Frontal cortex (tissue), 3 donors: ENCODE measurements at regions not wholly inside any gene's neighbourhood (a gene's known extent, or its start where the extent isn't known, plus 50 kb on each side); places are given as distances from the start of the nearest gene placed in this dataset.

Experiments used
- DNase-seq, 2 donors: peaks; one replicate each; pipeline ENCODE4 v3.0.0; 2012; ENCODE audit warnings: low spot score in 2 of 2
- FAIRE-seq: peaks from 2 replicates; lab custom pipeline; 2012; peaks lifted over from hg19 to GRCh38; lab: Jason Lieb, UNC
- donor health status: control.
- donor health status: control.
- donor health status: control.

DNA sequence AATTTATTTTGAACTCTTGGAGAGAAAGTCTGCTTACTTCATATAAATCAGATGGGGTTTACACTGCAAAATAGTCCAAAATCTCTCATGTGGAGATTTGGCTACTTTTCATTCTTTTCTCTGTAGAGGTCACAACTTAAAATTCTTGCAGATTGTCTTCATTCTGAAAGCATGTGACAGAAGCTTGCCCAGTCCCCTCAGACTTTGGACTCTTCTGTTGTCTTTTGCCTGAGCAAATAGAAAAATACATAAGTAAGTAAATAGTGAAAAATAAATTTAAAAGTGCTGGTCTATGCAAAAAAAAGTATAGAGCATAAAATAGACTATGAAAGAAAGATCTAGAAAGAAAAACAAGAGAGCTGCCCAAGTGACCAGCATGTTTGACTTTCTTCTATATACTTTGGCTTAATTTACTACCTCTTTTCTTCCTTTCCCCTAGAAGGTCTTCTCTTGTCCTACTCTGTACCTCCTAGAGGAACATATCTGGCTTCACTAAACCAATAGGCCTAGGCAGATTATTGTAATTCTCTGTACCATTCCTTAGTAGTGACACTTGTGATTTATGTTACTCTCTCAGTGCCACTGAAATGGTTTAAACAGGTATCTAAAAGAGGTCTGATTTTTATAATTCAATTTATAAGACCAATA is 260.9 kb downstream of the TENT5A start:
- FAIRE-seq (no peak), DNase-seq (no peak)

DNA sequence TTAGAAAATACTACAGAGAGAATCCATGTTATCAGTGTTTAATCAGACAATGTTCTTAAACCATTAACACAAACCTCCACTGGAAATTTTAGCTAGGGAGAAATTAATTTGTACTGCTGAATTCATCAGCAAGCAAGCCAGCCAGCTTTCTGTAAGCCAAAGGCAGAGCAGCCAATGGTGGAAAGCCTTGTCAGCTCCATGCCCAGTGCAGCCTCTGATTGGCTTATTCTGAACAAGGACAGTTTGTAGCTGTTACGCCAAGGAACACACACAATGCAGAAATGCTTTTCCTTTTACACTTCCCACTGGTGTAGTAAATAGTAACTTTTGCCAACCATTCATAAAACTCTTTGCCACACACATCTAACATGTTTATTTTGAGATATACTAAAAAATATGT is 265.0 kb downstream of the TENT5A start:
- DNase-seq (peak; percentile 0), FAIRE-seq (no peak)

DNA sequence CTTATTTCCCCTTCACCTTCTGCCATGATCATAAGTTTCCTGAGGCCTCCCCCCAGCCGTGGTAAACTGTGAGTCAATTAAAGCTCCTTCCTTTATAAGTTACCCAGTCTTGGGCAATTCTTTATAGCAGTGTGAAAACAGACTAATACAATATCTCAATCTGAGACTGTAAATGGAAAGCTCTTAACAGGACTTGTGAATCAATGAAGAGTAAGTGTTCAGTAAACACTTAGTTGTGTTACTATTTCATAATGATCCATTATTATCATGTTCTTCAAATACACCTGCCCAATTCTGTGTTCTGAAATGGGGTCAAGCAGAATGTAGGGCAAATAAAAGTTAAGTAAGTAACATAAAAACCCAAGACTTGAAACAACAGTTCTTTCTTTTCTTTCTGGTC is 266.2 kb downstream of the TENT5A start:
- FAIRE-seq (no peak), DNase-seq (no peak)

DNA sequence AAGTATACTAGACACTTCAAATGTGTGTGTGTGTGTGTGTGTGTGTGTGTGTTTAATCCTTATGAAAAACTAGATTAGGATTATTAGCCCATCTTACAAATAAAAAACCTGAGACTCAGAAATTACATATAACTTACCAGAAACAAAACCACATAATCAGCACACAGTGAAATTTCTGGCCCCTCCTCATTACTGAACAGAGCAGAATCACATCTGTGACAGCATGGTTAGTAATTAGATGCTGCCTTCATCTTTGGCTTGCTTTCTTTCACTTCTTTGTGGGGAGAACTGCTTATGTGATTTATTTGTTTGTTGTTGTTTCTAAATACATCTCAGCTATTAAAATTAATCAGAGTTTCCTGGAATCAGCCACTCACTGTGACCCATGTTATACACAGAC is 267.1 kb downstream of the TENT5A start:
- DNase-seq (no peak), FAIRE-seq (no peak)

DNA sequence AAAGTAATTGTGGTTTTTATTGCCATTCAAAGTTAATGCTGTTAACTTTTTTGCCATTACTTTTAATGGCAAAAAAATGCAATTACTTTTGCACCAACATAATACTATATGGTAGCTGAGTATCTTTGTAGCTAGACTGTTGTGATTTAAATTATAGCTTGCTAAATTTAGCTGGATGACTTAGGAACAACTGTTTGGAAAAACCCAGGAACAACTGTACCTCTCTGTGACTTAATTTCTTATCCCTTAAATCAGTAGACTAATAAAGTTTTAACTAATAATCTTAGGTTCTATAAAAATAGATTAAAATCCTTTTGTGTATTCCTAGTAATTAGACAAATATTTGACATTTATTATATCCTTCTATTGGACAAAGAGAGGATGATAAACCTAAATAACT is 268.2 kb downstream of the TENT5A start:
- FAIRE-seq (no peak), DNase-seq (no peak)

DNA sequence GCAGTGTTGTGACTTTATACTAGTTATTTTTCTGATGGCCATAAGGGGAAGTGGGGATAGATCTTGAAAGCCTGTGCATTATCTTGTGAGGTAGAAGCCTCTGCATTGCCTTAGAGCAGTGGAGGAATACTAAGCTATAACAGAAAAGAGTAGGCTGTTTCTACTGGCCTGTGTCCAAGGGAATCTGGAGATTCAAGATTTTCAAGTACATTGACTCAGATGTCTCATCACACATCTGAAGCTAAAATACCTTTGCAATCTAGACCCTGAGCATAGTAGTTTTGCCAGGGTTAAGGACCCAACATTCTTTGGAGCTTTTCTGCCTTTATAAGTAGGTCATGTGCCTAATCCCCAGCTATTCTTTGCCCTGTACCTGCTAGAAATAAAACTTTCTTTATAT is 272.3 kb downstream of the TENT5A start:
- DNase-seq (no peak), FAIRE-seq (no peak)

DNA sequence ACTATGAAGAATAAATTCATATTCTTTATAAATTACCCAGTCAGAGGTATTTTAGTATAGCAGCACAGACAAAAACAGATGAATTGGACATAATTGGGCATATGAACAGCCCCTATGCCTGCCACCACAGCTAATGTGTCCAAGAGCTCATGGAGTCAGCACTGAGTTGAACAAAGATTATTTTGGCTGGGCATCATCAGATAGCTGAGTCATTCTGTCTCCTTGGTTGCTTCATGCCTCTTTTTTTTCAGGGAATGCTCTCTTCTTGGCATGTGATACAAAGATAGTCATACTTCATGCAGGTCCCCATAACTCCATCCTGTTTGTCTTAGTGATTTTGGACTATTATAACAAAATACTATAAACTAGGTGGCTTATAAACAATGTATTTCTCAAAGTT is 275.6 kb downstream of the TENT5A start:
- FAIRE-seq (no peak), DNase-seq (no peak)

DNA sequence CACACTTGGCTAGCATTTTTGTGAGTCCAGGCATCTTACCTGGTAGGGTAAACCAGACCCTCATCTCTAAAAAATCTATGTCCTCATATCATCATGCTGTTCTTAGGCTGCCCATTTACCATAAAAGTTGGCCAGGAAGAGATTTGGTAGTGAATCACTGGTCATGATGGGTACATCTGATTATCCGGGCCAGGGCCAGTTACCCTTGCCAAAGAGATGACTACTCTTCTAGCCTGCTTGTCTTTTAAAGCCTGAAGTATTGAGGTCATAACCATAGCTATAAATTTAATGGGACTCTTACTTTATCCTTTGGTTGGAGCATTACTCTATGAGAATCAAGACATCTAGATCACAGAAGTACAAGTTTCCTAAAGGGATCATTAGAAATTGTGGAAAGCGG is 276.8 kb downstream of the TENT5A start:
- FAIRE-seq (no peak), DNase-seq (no peak)

DNA sequence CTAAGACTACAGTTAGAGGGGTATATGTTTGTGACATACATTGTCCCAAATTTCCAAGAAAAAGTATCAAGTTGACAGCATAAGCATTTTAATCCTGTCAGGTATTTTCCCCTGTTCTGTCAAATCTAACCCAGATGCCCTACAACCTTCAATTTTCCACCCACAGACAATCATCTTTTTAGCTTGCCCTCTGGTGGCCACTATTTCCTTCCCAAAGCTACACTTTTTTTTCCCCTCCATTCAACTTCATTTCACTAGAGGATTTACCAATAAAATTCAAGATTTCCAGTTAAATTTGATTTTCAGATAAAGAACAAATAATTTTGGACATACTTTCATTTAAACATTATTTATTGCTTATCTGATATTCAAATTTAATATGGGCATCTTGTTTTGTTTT is 286.6 kb downstream of the TENT5A start:
- no peak for DNase-seq
- FAIRE-seq: no peak

DNA sequence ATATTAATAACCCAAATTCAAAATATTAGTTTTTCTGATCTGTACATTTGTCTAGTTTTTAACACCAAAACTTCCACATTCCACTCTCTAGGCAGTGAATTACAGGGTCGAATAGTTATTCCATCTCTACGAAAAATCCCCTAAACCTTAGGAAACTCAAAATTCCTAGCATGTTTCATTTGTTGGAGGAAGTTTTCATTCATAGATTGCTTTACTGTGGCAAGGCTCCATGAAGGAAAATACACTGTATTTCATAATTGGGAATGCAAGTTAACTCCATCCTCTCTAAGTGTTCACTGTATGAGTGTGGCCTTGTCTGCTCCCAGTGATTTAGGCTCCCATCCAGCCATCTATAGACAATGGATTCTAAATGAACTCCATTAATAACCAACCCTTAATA is 296.1 kb downstream of the TENT5A start:
- DNase-seq: no peak
- FAIRE-seq: no peak

DNA sequence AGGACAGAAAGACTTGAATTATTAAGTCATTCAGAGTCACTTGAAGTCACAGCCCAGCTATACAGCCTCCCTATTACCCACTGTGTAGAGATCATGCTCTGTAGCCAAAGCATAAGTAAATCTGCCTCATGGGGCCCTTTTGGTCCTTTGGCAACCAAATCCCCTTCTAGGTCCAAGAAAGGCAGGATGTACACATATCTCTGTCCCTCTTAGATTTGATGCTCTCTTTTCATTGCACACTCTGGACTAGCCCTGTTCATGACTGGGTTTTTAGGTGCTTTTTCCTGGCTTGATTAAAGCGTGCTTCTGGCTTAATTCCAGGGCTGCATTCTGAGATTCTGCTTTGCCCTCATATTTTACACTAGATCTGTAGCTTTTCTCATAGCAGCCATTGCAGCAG is 296.8 kb downstream of the TENT5A start:
- DNase-seq (no peak), FAIRE-seq (no peak)

DNA sequence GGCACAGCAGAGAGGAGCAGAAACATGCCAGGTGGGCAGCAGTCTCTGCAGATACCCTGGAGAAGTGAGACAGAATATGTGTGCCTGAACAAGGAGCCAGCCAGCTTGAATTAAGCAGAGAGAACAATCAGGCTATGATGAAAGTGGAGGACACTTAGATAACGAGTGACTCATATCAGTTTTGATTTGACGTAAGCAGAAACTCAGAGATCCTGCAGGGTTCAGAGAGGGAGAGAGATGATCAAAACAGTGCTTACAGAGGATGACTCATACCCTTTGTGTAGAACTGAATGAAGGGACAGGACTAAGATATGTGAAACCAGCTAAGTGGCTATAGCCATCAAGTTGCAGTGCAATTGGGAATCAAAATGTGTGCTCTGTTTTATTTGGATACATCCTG is 300.7 kb downstream of the TENT5A start:
- FAIRE-seq (no peak), DNase-seq (no peak)

DNA sequence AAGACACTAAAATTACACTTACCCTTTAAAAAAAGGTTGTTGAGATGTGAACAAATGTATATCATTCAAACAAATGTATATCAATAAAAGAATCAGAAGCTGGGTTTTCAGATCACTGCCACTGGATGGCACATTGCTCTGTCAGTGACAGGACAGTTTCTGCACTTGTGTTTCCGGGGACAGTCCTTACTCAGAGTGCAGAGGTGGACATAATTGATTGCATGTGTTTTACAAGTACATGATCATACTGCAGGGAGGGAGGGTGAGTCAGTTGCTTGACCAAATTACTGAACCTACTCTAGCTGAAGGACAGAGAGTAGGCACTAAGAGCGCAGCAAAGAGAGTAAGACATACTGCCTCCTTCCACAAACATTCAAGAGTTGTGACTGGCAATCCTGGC is 302.3 kb downstream of the TENT5A start:
- FAIRE-seq (no peak), DNase-seq (no peak)

DNA sequence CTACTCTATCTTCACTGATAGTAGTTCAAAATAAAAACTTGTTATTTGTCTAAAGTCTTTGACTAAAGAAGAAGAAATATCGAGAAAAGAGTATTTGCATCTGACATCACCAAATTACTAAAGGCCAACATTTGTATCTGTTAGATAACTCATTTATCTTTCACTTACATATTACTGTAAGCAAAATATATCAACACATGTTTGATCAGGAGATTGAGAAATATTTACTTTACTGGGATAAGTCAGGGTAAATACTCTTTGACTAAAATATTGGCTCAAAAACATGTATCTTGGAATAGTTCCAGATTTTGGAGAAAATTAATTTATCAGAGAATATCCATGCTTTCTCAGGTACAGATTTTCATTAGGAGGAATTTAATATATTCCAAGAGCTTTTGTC is 306.0 kb downstream of the TENT5A start:
- no peak for DNase-seq

DNA sequence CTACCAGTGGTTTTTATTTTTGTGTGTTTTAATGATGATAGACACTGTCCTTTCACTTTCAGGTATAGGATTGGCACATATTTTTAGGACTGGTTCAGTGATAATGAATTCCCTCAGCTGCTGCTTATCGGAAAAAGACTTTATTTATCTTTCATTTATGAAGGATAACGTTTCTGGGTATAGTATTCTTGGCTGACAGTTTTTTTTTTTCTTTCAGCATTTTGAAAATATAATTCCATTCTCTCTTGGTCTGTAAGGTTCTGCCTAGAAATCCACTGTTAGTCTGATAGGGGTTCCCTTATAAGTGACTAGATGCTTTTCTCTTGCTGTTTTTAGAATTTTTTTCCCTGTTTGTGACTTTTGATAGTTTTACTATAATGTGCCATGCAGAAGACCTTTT is 313.1 kb downstream of the TENT5A start:
- no peak for FAIRE-seq

More for the DNA sequence above, 306.0 kb downstream of the TENT5A start:
- no peak for FAIRE-seq

DNA sequence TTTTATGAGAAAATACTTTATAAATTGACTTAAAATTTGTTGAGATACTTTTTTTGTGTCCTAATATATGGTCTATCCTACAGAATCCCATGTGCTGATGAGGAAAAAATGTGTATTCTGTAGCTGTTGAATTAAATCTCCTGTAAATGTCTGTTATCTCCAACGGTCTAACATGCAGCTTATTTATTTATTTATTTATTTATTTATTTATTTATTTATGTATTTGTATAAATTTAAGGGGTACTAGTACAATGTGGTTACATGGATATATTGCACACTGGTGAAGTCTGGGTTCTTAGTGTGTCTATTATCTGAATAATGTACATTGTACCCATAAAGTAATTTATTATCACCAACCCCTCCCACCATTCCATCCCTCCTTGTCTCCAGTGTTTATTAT is 315.5 kb downstream of the TENT5A start:
- DNase-seq (no peak), FAIRE-seq (no peak)

More for the DNA sequence above, 313.1 kb downstream of the TENT5A start:
- no peak for DNase-seq

DNA sequence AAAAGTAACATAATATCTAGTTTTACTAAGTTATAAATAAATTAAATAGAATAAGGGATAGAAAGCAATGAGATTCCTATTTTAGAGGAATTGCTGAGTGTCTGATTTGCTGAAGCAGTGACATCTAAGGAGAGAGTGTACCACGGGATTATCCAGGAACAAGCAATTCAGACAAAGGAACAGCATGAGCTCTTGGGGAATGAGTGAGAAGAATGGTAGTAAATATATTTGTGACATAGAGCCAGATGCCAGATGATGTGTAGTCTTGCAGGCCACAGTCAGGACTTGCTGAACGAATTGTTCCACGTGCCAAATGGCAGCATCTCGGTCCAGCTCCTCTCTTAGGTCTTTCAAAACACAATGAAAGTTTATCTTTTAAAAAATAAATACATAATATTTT is 339.2 kb downstream of the TENT5A start:
- no peak for FAIRE-seq
- no peak for DNase-seq

DNA sequence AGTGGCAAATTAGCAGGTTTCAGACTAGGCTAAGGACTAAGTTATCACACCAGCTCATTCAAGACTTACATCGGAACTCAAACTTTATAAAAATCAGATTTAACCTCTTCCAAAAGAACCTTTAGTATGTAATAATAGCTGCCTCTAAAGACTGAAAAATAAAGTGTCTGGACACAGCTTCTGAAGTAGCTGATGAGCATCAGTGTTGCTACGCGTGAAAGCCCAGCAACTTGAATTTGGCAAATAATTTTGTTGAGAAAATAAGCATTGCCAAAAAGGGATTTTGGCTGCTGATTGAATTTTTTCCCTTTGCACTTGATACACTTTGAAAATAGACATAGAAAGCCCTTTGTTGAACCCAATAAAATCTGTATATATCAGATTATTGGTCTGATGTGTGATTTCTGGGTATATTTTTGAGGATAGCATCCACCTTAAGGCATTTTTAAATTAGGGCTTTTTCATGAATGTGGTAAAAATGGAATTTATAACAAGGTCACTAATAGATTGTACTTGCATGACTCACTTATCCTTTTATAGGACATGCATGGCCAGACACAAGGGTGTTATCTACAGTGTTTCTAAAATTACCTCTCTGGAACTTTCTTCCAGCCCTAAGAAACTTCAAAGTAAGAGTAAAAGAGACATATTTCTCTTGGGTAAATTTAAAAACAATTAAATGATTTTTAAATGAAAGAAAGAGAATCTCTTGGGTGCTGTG is 350.4 kb downstream of the TENT5A start:
- DNase-seq (no peak), FAIRE-seq (no peak)

DNA sequence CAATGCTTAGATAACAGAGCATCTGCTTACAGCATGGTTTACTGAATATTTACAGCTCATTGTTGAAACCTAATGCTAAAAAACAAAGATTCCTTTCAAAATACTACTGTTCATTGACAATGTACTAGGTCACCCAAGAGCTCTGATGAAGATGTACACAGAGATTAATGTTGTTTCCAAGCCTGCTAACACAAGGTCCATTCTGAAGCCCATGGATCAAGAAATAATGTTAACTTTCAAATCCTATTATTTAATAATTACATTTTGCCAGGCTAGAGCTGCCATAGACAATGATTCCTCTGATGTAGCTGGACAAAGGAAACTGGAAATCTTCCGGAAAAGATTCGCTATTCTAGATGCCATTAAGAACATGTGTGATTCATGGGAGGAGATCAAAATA is 355.6 kb downstream of the TENT5A start:
- no peak for DNase-seq
- no peak for FAIRE-seq

DNA sequence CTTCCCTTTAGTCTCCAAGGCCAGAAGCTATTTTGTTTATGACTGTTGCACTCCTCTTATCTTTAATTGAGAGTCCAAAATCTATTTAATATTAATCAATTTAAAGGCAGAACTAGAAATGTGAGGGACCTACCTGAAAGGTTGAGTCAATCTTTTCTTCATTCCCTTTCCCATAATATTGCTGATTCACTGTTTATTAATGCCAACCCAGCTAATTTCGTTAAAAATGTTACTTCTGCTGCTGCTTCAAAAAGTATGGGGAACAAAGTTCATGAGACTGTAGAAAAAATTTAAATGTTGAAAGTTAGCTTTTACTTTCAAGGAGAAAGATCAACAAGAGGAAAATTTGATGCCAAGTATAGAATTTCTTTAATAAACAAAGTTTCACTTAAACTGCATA is 365.3 kb downstream of the TENT5A start:
- DNase-seq (no peak), FAIRE-seq (no peak)

DNA sequence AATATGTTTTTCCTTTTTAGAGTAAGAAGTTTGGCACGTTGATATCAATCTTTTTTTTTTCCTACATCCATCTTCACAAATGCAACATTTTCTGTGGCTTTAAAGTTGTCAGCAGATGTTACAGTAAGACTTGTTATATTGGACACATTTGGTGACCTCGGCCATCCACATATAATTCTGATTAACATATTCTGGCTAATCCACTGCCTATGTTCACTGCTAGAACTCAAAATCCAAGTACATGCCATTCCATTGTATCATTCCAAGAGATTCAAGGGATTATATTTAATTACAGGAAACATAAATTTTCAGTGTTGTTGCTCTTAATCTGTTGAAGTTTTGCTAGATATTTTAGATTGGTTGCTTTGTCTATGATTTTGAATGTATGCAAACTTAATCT is 367.6 kb downstream of the TENT5A start:
- DNase-seq (no peak), FAIRE-seq (no peak)

DNA sequence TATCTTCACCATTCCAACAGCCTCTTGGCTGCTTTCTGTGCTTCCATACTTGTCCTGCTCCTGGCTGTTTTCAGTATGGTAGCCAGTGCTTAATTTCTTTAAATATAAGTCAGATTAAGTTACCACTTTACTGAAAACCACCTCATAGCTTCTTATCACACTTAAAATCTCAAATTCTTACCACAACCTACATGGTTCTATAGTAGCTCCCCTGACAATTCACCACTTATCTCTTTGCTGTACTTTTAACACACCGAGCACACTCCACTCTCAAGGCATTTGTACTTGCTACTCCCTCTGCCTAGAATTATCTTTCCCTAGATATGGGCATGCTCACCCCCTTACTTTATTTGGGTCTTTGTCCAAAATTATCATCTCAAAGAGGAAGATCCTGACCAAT is 369.0 kb downstream of the TENT5A start:
- no peak for FAIRE-seq

More for the DNA sequence above, 369.0 kb downstream of the TENT5A start:
- no peak for DNase-seq
